ENCODE measurements at regions not wholly inside any gene's neighbourhood (a gene's known extent, or its start where the extent isn't known, plus 50 kb on each side); places are given as distances from the start of the nearest gene placed in this dataset.
A peak's percentile ranks its signal among the peaks of the same experiment; 100 is the strongest.
"Not testable (repeated sequence)": the region's sequence is repeated elsewhere in the genome, so short reads cannot be mapped to it uniquely, and the experiment has no call there.

- DNase-seq: no peak
Observed at GRCh38 chr18:10143596-10143995, 229.8 kb downstream of the VAPA start.

DNA sequence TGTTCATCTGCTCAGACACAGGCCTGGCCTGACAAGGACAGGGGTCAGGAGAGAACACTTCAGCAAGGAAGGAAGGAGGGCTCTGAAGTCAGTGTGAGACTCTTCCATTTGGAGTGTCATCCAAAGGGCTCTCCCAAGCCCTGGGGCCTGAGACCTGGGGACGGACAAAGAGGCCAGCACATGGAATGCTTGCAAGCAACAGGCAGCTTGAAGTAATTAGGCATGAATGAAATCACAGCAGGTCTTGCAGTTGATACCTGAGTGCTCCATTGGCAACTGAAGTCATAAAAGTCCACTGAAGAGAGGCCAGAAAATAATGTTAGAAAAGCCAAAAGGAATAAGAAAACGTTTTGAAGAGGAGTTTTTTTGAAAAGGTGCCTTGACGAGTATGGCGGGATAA lies 231.7 kb downstream of the VAPA start:
- DNase-seq: no peak

- no peak for DNase-seq
Observed at GRCh38 chr18:10147226-10147625, 233.4 kb downstream of the VAPA start.

DNA sequence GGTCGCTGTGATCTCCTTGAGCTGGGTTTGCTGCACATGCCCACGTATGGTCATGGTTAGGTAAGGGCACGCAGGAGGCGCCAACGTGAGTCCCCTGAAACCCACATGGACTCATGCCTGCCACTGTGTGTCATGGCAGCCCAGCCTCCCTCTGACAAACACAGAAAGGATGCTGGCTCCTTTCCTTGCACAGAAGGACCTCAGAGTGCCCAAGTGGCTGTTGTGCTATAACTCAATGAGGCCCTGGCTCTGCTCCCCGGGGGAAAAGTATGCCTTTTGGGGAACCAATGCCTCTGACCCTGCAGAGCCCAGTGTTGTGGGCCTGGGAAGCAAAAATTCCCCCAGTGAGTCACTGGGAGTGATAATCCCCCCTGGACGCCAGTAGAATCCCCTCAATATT lies 233.9 kb downstream of the VAPA start:
- no peak for DNase-seq

- no peak for DNase-seq
Observed at GRCh38 chr18:10148189-10148929, 234.5 kb downstream of the VAPA start.

- DNase-seq: no peak
Observed at GRCh38 chr18:10149768-10150556, 236.1 kb downstream of the VAPA start.

DNA sequence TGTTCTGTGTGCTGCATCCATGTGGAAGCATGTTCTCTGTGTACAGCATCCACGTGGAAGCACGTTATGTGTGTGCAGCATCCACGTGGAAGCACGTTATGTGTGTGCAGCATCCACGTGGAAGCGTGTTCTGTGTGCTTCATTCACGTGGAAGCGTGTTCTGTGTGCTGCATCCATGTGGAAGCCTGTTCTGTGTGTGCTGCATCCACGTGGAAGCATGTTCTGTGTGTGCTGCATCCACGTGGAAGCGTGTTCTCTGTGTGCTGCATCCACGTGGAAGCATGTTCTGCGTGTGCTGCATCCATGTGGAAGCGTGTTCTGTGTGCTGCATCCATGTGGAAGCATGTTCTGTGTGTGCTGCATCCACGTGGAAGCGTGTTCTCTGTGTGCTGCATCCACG lies 236.8 kb downstream of the VAPA start:
- DNase-seq: not testable (repeated sequence)

DNA sequence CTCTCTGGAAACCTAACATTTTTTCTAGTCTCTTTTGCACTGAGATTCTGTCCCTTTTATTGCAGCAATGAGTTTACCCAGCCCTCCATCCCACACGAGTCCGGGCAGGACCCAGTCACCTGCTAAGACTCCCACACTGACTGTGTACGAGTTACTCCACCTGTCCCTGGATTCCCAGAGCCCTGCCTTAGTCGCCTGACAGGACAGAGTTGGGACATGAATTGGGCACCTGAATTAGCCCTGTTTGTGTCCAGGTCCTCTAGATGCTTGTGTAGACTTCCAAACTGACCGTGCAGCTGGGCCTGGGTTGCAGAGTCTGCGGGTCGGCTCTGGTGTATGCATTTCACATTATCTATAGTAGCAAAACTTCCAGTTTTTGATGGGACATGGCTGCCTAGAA lies 238.7 kb downstream of the VAPA start:
- DNase-seq: no peak

DNA sequence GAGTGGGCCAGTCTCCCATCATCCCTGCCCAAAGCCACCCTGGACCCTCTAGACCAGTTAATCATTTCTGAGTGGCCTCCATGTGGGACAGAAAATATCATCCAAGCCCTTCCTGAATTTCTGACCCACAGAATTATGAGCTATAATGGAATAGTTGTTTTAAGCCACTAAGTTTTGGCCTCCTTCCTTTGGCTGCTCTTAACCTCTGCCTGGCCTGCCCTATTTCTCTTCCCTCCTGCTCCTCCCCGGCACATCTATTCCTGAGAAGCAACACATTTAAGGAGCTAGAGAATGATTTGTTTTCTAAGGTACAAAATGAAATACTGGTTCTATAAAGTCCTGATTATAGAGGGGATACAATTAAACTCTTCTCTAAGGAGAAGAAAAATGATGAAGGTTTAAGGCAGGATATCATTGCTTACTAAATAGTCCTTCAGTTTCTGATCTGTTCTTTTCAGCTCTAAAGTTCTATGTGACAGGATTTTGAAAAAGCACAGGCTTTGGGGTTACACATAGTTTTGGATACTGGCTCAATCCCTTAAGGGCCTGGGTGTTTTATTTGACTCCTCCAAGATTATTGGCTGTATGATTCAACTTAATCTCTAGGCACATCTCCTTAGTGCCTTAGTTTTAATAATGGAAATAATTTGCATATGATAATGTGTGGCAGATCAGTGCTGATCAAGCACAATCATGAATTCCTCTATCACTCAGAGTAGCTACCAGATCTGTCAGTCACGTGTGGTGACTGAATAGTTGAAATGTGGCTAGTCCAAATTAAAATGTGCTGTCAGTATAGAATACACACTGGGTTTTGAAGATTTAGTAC lies 240.3 kb downstream of the VAPA start:
- DNase-seq: no peak

DNA sequence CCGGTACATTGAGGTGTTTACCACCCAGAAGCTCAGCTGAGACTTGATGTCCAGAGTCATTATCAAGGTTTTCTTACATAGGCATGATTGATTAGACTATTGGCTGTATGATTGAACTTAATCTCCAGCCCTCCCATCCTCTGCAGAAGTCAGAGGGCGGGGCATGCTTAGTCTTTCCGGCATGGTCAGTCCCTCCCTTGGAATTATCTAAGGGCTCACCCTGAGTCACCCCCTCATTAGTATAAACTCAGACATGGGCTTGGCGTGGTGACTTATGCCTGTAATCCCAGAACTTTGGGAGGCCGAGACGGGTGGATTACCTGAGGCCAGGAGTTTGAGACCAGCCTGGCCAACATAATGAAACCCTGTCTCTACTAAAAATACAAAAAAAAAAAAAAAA lies 243.9 kb downstream of the VAPA start:
- DNase-seq: no peak

DNA sequence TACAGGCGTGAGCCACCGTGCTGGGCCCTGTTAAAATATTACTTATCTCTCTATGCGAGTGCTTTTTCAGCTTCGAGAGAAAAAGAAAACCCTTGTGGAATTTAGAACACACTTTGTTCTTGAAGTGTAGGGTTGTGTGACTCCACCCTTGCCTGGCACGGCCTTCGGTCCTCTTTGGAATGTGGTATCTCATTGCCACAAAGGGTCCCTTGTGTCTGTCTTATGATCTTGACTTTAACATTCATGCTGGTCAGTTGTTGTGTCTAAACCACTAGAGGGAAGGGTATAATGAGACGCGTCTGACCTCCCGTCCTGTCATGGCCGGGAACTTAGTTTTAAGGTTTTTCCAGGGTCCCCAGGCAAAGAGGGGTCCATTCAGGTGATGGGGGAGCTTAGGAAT lies 246.4 kb downstream of the VAPA start:
- DNase-seq: no peak

- no peak for DNase-seq
Observed at GRCh38 chr18:10161315-10161714, 247.5 kb downstream of the VAPA start.

- DNase-seq: no peak
Observed at GRCh38 chr18:10162340-10162739, 248.5 kb downstream of the VAPA start.

DNA sequence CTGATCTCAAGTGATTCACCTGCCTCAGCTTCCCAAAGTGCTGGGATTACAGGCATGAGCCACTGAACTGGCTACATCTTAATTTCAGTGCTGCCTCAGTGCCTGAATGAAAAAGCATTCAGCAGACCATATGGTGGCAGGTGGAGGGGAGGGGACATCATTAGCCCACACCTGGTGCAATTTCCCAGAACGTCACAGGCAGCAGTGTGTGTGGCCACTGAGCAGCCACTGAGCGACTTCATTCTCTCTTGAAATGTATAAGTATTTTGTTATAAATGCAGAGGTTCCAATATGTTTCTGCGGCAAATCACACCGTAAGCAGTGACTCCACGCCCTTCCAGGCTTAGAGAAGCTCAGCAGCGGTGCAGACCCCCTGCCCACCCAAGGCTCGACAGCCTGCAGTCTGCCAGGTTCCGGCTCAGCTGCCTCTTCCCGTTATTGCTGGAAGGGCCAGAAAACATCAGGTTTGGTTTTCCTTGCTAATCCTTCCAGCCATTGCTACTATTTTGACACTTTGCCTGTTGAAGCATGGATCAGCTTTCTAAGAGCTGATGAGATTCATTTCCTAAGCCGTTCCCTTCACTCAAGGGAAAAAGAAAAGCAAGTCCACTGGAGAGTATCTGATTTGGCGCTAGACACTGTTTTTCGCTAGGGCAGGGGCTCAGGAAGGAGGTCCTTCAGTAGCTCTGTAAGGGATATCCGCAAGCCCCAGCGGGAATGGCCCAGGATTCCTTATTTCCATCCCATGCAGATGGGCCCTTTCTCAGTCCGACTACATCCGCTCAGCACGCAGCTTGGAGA lies 250.7 kb downstream of the VAPA start:
- peak; percentile 18 for DNase-seq

- no peak for DNase-seq
Observed at GRCh38 chr18:10166164-10166807, 252.5 kb downstream of the VAPA start.

- DNase-seq: no peak
Observed at GRCh38 chr18:10167759-10168158, 253.9 kb downstream of the VAPA start.

GRCh38 chr18:10168477-10168876 lies 254.7 kb downstream of the VAPA start:
- no peak for DNase-seq

DNA sequence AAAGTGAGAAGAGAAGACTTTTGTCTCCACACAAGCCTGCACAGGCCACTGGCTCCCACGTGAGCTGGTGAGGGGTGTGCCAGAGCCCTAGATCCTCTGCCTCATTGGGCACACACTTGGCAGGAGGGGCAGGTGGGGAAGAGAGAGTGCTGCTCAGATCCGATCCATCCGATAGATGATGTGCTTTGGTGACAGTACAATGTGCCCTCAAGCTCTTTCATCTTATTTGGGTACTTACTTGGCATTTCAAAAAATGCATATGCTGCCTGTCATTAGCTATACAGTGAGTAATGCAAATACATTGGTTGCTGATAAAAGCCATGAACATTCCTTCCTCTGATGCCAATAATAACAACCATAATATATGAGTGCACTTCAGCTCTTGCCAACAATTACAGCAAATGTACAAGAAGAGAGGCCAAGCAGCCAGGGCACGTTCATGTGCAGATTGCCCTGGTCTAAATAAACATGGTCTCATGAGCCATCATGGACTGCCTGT lies 255.3 kb downstream of the VAPA start:
- DNase-seq: peak; percentile 39

- DNase-seq: no peak
Observed at GRCh38 chr18:10169814-10170213, 256.0 kb downstream of the VAPA start.

GRCh38 chr18:10170375-10170774 lies 256.6 kb downstream of the VAPA start:
- DNase-seq: peak; percentile 1

DNA sequence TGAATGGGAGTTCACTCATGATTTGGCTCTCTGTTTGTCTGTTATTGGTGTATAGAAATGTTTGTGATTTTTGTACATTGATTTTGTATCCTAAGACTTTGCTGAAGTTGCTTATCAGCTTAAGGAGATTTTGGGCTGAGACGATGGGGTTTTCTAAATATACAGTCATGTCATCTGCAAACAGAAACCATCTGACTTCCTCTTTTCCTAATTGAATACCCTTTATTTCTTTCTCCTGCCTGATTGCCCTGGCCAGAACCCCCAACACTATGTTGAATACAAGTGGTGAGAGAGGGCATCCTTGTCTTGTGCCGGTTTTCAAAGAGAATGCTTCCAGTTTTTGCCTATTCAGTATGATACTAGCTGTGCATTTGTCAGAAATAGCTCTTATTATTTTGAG lies 261.5 kb downstream of the VAPA start:
- DNase-seq: not testable (repeated sequence)

- not testable (repeated sequence) for DNase-seq
Observed at GRCh38 chr18:10179326-10179725, 265.5 kb downstream of the VAPA start.

Measured in NCI-H1436 (cell line).